Neural crest cell (in vitro differentiated cells): ENCODE measurements at regions not wholly inside any gene's neighbourhood (a gene's known extent, or its start where the extent isn't known, plus 50 kb on each side); places are given as distances from the start of the nearest gene placed in this dataset.

Experiments
- DNase-seq: peaks from one replicate; pipeline ENCODE4 v3.0.0; 2021; ENCODE audit warnings: low read depth, mixed read lengths, low spot score
- H3K27ac Mint-ChIP-seq: one replicate; pipeline ENCODE4 v1.8.0; 2021; ENCODE audit warnings: mild to moderate bottlenecking, mixed read lengths; ENCODE audit not compliant: unreplicated experiment
- H3K27me3 Mint-ChIP-seq: 2 replicates; pipeline ENCODE4 v1.8.0; 2021; ENCODE audit warnings: low read depth, mild to moderate bottlenecking, mixed read lengths
- H3K36me3 Mint-ChIP-seq: 2 replicates; pipeline ENCODE4 v1.8.0; 2021; ENCODE audit warnings: low read depth, mild to moderate bottlenecking, mixed read lengths
- H3K4me1 Mint-ChIP-seq: 2 replicates; pipeline ENCODE4 v1.8.0; 2021; ENCODE audit warnings: mixed read lengths
- H3K4me3 Mint-ChIP-seq: one replicate; pipeline ENCODE4 v1.8.0; 2021; ENCODE audit warnings: mild to moderate bottlenecking, mixed read lengths
- H3K9me3 Mint-ChIP-seq: 2 replicates; pipeline ENCODE4 v1.8.0; 2021; ENCODE audit warnings: mixed read lengths
- CTCF ChIP-seq: fragments of 200-600 bp; sonication (generic); conservative IDR thresholded peaks from 2 replicates; pipeline ENCODE4 v1.5.0; 2021; ENCODE audit warnings: antibody characterized with exemption, mild to moderate bottlenecking

- H3K9me3 Mint-ChIP-seq: no peaks in the 10 kb centered on the region
- TF ChIP-seq CTCF: no peak
- H3K36me3 Mint-ChIP-seq: no peaks in the 10 kb centered on the region
- H3K27me3 Mint-ChIP-seq: no peaks in the 10 kb centered on the region
- DNase-seq: no peak
- peaks cover 32% of the 10 kb centered on the region for H3K4me1 Mint-ChIP-seq
- H3K4me3 Mint-ChIP-seq: no peak overlapping the region
- H3K27ac Mint-ChIP-seq: no peak overlapping the region
Measured at GRCh38 chr12:98109266-98109665, 406.1 kb upstream of the TMPO start.

DNA sequence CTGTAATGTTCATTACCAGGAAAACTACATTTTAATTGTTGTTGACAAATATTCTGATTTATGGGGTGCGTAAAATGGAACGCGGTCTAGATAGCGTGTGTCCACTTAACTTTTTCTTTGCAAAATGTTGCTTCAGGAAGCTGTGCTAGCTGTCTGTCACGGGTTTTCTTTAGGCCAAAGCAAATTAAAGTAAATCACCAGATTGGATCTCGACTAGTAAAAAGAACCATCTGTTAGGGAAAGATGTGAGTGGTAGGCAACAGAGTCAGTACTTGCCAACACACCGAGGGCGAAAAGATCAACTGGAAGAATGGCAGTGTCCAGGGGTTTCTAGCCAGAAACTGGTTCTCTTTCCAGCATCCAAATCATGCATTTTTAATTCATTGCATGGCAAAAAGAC lies 404.9 kb upstream of the TMPO start:
- no peak overlapping the region for H3K27ac Mint-ChIP-seq
- peaks cover 27% of the 10 kb centered on the region for H3K4me1 Mint-ChIP-seq
- no peak for DNase-seq
- no peaks in the 10 kb centered on the region for H3K36me3 Mint-ChIP-seq
- H3K9me3 Mint-ChIP-seq: no peaks in the 10 kb centered on the region
- H3K27me3 Mint-ChIP-seq: no peaks in the 10 kb centered on the region
- TF ChIP-seq CTCF: no peak
- H3K4me3 Mint-ChIP-seq: no peak overlapping the region

DNA sequence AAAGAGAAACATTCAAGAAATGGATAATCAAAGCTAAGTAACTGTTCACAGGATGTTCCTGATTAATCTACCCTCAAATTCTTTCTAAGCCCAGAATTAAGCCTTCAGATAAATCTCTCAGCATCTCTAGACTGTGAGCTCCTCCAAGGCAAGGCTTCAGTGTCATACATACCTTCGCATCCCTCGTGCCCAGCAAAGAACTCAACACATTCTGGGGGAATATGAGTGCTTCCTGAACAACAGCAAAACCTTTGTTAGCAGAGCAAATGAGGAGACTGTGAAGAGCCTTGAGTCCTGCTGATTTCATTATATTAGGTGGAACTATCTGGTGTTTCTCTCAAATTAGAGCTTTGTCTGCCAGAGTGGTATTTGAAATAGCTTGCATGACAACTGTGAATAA lies 401.8 kb upstream of the TMPO start:
- peaks cover 5% of the 10 kb centered on the region for H3K9me3 Mint-ChIP-seq
- H3K4me3 Mint-ChIP-seq: no peak overlapping the region

DNA sequence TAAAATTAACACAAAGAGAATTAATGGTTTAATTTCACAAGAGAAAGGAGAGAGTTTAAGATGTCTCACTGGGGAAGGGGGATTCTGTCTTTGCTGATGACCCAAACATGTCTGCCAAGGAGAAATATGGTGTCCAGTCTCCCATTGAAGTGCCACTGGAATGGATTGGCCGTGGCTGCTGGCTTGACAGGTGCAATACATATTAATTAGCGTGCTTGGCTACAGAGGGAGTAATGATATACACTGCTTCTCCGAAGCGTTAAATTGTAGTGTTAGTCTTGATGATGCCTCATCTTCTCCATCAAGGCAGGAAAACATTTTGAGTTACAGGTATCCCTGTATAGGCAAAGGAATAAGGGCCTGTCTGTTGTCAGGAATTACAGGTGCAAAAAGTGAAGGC lies 393.4 kb upstream of the TMPO start:
- Mint-ChIP-seq H3K4me1 (peaks cover 5% of the 10 kb centered on the region), H3K4me3 (no peak overlapping the region), H3K27me3 (no peaks in the 10 kb centered on the region), H3K27ac (no peak overlapping the region), H3K36me3 (no peaks in the 10 kb centered on the region), H3K9me3 (peaks cover 5% of the 10 kb centered on the region)
- DNase-seq: no peak
- TF ChIP-seq CTCF: no peak

More for the DNA sequence above, 401.8 kb upstream of the TMPO start:
- no peaks in the 10 kb centered on the region for H3K36me3 Mint-ChIP-seq
- DNase-seq: no peak
- no peaks in the 10 kb centered on the region for H3K27me3 Mint-ChIP-seq
- TF ChIP-seq CTCF: no peak
- peaks cover 17% of the 10 kb centered on the region for H3K4me1 Mint-ChIP-seq
- H3K27ac Mint-ChIP-seq: peak overlapping the region; percentile 31

- no peak for DNase-seq
- no peak for TF ChIP-seq CTCF
- Mint-ChIP-seq H3K4me1 (peaks cover 13% of the 10 kb centered on the region), H3K27ac (no peak overlapping the region), H3K4me3 (no peak overlapping the region), H3K36me3 (no peaks in the 10 kb centered on the region), H3K27me3 (no peaks in the 10 kb centered on the region), H3K9me3 (no peaks in the 10 kb centered on the region)
Measured at GRCh38 chr12:98123021-98123461, 392.3 kb upstream of the TMPO start.
